Heart right ventricle (tissue), 16 donors: ENCODE measurements at regions not wholly inside any gene's neighbourhood (a gene's known extent, or its start where the extent isn't known, plus 50 kb on each side); places are given as distances from the start of the nearest gene placed in this dataset.

ENCODE experiments used
- ATAC-seq, 8 donors: fragments of 200-7000 bp; cut with Tn5 transposase; one replicate each; pipeline ENCODE4 v1.9.1; 2020; ENCODE audit warnings: mild to moderate bottlenecking in 8 of 8, moderate library complexity in 8 of 8, moderate number of reproducible peaks in 1 of 8
- DNase-seq, 2 donors: peaks; one replicate each; pipeline ENCODE4 v3.0.0-alpha.2; 2020
- H3K27ac ChIP-seq, 10 donors: fragments of 200-600 bp; sonication (generic) in 2 of 10; one replicate each; pipeline versions ENCODE4 v1.5.0 to v1.8.0; 2020 to 2022; ENCODE audit warnings: mild to moderate bottlenecking in 3 of 10
- H3K27me3 ChIP-seq, 7 donors: fragments of 200-600 bp; one replicate each; pipeline ENCODE4 v1.8.0; 2021 to 2022; ENCODE audit warnings: mild to moderate bottlenecking in 2 of 7
- H3K36me3 ChIP-seq, 9 donors: fragments of 200-600 bp; sonication (generic) in 1 of 9; one replicate each; pipeline versions ENCODE4 v1.5.0 to v1.8.0; 2020 to 2022; ENCODE audit warnings: mild to moderate bottlenecking in 2 of 9
- H3K4me1 ChIP-seq, 9 donors: fragments of 200-600 bp; sonication (generic) in 1 of 9; one replicate each; pipeline versions ENCODE4 v1.5.0 to v1.8.0; 2020 to 2022; ENCODE audit warnings: mild to moderate bottlenecking in 4 of 9
- H3K4me3 ChIP-seq, 10 donors: fragments of 200-600 bp; sonication (generic) in 2 of 10; one replicate each; pipeline versions ENCODE4 v1.5.0 to v1.8.0; 2020 to 2022; ENCODE audit warnings: mild to moderate bottlenecking in 7 of 10, moderate library complexity in 2 of 10
- H3K9me3 ChIP-seq, 11 donors: fragments of 200-600 bp in 10 of 11; sonication (generic) in 2 of 11; one replicate each; pipeline versions ENCODE4 v1.5.0 to v1.8.0; 2013 to 2022; ENCODE audit warnings: mild to moderate bottlenecking in 2 of 11, control low read depth in 1 of 11, moderate library complexity in 1 of 11
- CTCF ChIP-seq, 9 donors: fragments of 200-600 bp; sonication (generic) in 2 of 9; IDR thresholded peaks; one replicate each; pipeline versions ENCODE4 v1.5.0 to v1.8.0; 2021 to 2022; ENCODE audit warnings: antibody characterized with exemption in 9 of 9, mild to moderate bottlenecking in 5 of 9, moderate library complexity in 1 of 9
- WGBS, 2 donors: extraction: QIAGEN DNeasy Blood & Tissue Kit; methylation state at CpG; one replicate each; pipeline ENCODE4 v1.1.7; 2013; ENCODE audit warnings: inconsistent platforms in 1 of 2; 5-methylcytosine and 5-hydroxymethylcytosine counted together
- intact Hi-C, 10 donors: fragments of 100-400 bp; cut with DNase I; formaldehyde crosslinking; loops; one replicate each; pipeline versions ENCODE4 v1.11.1 to v1.14.2; 2022
- donor health status: Arrhythmogenic right ventricular cardiomyopathy.
- donor health status: ischemic (EF 13 %, LVEDD 7.1; RV severe dilation, severe dysfunction).
- donor health status: healthy with polysubstance abuse.
- donor health status: DM: no; HTN: yes; CAD: no.
- donor health status: DM: no; HTN: no; CAD: no.
- donor health status: ischemic (EF 25% LVEDD 6.9; RV normal size, moderate dysfunction).
- donor health status: ischemic (EF 25% LVEDD 5.7; RV mildly dilated, moderate dysfunction).
- donor health status: healthy.
- donor health status: DM: yes; HTN: yes; CAD: no.
- donor health status: Ischemic cardiomyopathy.
- donor health status: ischemic (EF 35%, LVEDD 5.7; RV mildly dilated, moderate dysfunction).
- donor health status: nonischemic (EF 11% LVEDD 7.7; RV severe dilation, severe dysfunction).
- donor health status: DM: yes; HTN: yes; CAD: no.
- donor health status: PGD.
- donor health status: ischemic (EF 29% LVEDD 5.4; RV normal size, mild dysfunction).
- donor health status: nonischemic (EF 23%, LVEDD 6.1; RV moderate dilation, normal function).

- TF ChIP-seq CTCF (IDR thresholded peaks at IDR 0.05): no peak
- Histone ChIP-seq H3K9me3 (peaks cover 0 to 5% (median 0%) of the 10 kb centered on the region in 11 donors), H3K4me3 (no peak overlapping the region), H3K4me1 (no peaks in the 10 kb centered on the region), H3K36me3 (no peaks in the 10 kb centered on the region), H3K27me3 (no peaks in the 10 kb centered on the region), H3K27ac (no peak overlapping the region)
- ATAC-seq (no peak), DNase-seq (no peak)
- WGBS, 2 donors: 88 to 93% methylated on average over 1 of the region's 1 CpG
- intact Hi-C loops: no loop called here
Observed at GRCh38 chr4:85260064-85260463, 214.9 kb upstream of the ARHGAP24 start.

- no peak overlapping the region for H3K27ac ChIP-seq
- no peak overlapping the region for H3K4me3 ChIP-seq
- DNase-seq: no peak
- WGBS, 2 donors: 93 to 98% methylated on average over 5 of the region's 5 CpGs
- no peak for ATAC-seq
- no peaks in the 10 kb centered on the region for H3K36me3 ChIP-seq
- H3K9me3 ChIP-seq: peaks cover 0 to 5% (median 0%) of the 10 kb centered on the region in 11 donors
- intact Hi-C loops: no loop called here
- no peaks in the 10 kb centered on the region for H3K27me3 ChIP-seq
- no peak for TF ChIP-seq CTCF (IDR thresholded peaks at IDR 0.05)
- no peaks in the 10 kb centered on the region for H3K4me1 ChIP-seq
Observed at GRCh38 chr4:85265234-85265633, 209.7 kb upstream of the ARHGAP24 start.

- ATAC-seq (no peak), DNase-seq (no peak)
- H3K4me3 ChIP-seq: no peak overlapping the region
- peaks cover 0 to 16% (median 2%) of the 10 kb centered on the region in 11 donors for H3K9me3 ChIP-seq
- H3K4me1 ChIP-seq: no peaks in the 10 kb centered on the region
- H3K27ac ChIP-seq: no peak overlapping the region
- TF ChIP-seq CTCF (IDR thresholded peaks at IDR 0.05): no peak
- intact Hi-C loops: no loop called here
- H3K36me3 ChIP-seq: no peaks in the 10 kb centered on the region
- H3K27me3 ChIP-seq: no peaks in the 10 kb centered on the region
- 87 to 88% methylated on average over 4 of the region's 4 CpGs for WGBS, 2 donors
Observed at GRCh38 chr4:85268188-85268587, 206.8 kb upstream of the ARHGAP24 start.

- ATAC-seq (no peak), DNase-seq (no peak)
- intact Hi-C loops: no loop called here
- H3K4me1 ChIP-seq: no peaks in the 10 kb centered on the region
- 89 to 96% methylated on average over 3 of the region's 3 CpGs for WGBS, 2 donors
- no peaks in the 10 kb centered on the region for H3K27me3 ChIP-seq
- H3K27ac ChIP-seq: no peak overlapping the region
- no peak for TF ChIP-seq CTCF (IDR thresholded peaks at IDR 0.05)
- H3K4me3 ChIP-seq: no peak overlapping the region
- H3K9me3 ChIP-seq: peaks cover 0 to 23% (median 8%) of the 10 kb centered on the region in 11 donors
- no peaks in the 10 kb centered on the region for H3K36me3 ChIP-seq
Observed at GRCh38 chr4:85268961-85269360, 206.0 kb upstream of the ARHGAP24 start.
